ENCODE measurements at regions not wholly inside any gene's neighbourhood (a gene's known extent, or its start where the extent isn't known, plus 50 kb on each side); places are given as distances from the start of the nearest gene placed in this dataset.

- TF ChIP-seq CSDC2 (CRISPR knock-in tag; IDR thresholded peaks at IDR 0.05) (no peak), POU6F1 (CRISPR knock-in tag; IDR thresholded peaks at IDR 0.05; ENCODE audit: borderline replicate concordance, low read depth) (no peak), GLIS3 (CRISPR knock-in tag; IDR thresholded peaks at IDR 0.05) (no peak)
These were observed 117.5 kb upstream of the GAREM1 start (continued) for GRCh38 chr18:32588191-32588590.

- ATAC-seq = no peak
- TF ChIP-seq CSDC2 (CRISPR knock-in tag; IDR thresholded peaks at IDR 0.05) = no peak
- no peak for TF ChIP-seq BACH2 (CRISPR knock-in tag; IDR thresholded peaks at IDR 0.05; ENCODE audit: borderline replicate concordance)
- no peak for TF ChIP-seq ZFP3 (CRISPR knock-in tag; IDR thresholded peaks at IDR 0.05)
- no peak for TF ChIP-seq ISL1 (CRISPR knock-in tag; IDR thresholded peaks at IDR 0.05)
- TF ChIP-seq ZNF565 (CRISPR knock-in tag; conservative IDR thresholded peaks at IDR 0.05; ENCODE audit: low read depth) = no peak
- TF ChIP-seq POU6F1 (CRISPR knock-in tag; IDR thresholded peaks at IDR 0.05; ENCODE audit: borderline replicate concordance, low read depth) = no peak
- TF ChIP-seq TCF4 (CRISPR knock-in tag; IDR thresholded peaks at IDR 0.05; ENCODE audit: borderline replicate concordance) = no peak
- no peak for TF ChIP-seq ZC3H10 (CRISPR knock-in tag; IDR thresholded peaks at IDR 0.05)
- TF ChIP-seq TOX (CRISPR knock-in tag; IDR thresholded peaks at IDR 0.05; ENCODE audit: borderline replicate concordance) = no peak
- TF ChIP-seq, protein P1, sequence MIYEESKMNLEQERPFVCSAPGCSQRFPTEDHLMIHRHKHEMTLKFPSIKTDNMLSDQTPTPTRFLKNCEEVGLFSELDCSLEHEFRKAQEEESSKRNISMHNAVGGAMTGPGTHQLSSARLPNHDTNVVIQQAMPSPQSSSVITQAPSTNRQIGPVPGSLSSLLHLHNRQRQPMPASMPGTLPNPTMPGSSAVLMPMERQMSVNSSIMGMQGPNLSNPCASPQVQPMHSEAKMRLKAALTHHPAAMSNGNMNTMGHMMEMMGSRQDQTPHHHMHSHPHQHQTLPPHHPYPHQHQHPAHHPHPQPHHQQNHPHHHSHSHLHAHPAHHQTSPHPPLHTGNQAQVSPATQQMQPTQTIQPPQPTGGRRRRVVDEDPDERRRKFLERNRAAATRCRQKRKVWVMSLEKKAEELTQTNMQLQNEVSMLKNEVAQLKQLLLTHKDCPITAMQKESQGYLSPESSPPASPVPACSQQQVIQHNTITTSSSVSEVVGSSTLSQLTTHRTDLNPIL (CRISPR knock-in tag; IDR thresholded peaks at IDR 0.05; ENCODE audit: low read depth) = no peak
- TF ChIP-seq ZNF70 (CRISPR knock-in tag; IDR thresholded peaks at IDR 0.05) = no peak
- TF ChIP-seq, protein P2, sequence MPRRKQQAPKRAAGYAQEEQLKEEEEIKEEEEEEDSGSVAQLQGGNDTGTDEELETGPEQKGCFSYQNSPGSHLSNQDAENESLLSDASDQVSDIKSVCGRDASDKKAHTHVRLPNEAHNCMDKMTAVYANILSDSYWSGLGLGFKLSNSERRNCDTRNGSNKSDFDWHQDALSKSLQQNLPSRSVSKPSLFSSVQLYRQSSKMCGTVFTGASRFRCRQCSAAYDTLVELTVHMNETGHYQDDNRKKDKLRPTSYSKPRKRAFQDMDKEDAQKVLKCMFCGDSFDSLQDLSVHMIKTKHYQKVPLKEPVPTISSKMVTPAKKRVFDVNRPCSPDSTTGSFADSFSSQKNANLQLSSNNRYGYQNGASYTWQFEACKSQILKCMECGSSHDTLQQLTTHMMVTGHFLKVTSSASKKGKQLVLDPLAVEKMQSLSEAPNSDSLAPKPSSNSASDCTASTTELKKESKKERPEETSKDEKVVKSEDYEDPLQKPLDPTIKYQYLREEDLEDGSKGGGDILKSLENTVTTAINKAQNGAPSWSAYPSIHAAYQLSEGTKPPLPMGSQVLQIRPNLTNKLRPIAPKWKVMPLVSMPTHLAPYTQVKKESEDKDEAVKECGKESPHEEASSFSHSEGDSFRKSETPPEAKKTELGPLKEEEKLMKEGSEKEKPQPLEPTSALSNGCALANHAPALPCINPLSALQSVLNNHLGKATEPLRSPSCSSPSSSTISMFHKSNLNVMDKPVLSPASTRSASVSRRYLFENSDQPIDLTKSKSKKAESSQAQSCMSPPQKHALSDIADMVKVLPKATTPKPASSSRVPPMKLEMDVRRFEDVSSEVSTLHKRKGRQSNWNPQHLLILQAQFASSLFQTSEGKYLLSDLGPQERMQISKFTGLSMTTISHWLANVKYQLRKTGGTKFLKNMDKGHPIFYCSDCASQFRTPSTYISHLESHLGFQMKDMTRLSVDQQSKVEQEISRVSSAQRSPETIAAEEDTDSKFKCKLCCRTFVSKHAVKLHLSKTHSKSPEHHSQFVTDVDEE (CRISPR knock-in tag; IDR thresholded peaks at IDR 0.05) = no peak
- TF ChIP-seq, protein P3, sequence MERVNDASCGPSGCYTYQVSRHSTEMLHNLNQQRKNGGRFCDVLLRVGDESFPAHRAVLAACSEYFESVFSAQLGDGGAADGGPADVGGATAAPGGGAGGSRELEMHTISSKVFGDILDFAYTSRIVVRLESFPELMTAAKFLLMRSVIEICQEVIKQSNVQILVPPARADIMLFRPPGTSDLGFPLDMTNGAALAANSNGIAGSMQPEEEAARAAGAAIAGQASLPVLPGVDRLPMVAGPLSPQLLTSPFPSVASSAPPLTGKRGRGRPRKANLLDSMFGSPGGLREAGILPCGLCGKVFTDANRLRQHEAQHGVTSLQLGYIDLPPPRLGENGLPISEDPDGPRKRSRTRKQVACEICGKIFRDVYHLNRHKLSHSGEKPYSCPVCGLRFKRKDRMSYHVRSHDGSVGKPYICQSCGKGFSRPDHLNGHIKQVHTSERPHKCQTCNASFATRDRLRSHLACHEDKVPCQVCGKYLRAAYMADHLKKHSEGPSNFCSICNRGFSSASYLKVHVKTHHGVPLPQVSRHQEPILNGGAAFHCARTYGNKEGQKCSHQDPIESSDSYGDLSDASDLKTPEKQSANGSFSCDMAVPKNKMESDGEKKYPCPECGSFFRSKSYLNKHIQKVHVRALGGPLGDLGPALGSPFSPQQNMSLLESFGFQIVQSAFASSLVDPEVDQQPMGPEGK (CRISPR knock-in tag; IDR thresholded peaks at IDR 0.05; ENCODE audit: borderline replicate concordance) = no peak
- no peak for TF ChIP-seq GLIS3 (CRISPR knock-in tag; IDR thresholded peaks at IDR 0.05)
- no peak for TF ChIP-seq ZFP30 (CRISPR knock-in tag; IDR thresholded peaks at IDR 0.05)
- TF ChIP-seq ARNTL (CRISPR knock-in tag; IDR thresholded peaks at IDR 0.05; ENCODE audit: borderline replicate concordance, low read depth) = no peak
- TF ChIP-seq SNAI2 (CRISPR knock-in tag; IDR thresholded peaks at IDR 0.05) = no peak
- TF ChIP-seq ESRRG (CRISPR knock-in tag; IDR thresholded peaks at IDR 0.05) = no peak
These were observed 112.7 kb upstream of the GAREM1 start for GRCh38 chr18:32583431-32583830.

- no peak for ATAC-seq
- TF ChIP-seq POU6F1 (CRISPR knock-in tag; IDR thresholded peaks at IDR 0.05; ENCODE audit: borderline replicate concordance, low read depth) = no peak
- TF ChIP-seq, protein P4, sequence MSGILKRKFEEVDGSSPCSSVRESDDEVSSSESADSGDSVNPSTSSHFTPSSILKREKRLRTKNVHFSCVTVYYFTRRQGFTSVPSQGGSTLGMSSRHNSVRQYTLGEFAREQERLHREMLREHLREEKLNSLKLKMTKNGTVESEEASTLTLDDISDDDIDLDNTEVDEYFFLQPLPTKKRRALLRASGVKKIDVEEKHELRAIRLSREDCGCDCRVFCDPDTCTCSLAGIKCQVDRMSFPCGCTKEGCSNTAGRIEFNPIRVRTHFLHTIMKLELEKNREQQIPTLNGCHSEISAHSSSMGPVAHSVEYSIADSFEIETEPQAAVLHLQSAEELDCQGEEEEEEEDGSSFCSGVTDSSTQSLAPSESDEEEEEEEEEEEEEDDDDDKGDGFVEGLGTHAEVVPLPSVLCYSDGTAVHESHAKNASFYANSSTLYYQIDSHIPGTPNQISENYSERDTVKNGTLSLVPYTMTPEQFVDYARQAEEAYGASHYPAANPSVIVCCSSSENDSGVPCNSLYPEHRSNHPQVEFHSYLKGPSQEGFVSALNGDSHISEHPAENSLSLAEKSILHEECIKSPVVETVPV (CRISPR knock-in tag; IDR thresholded peaks at IDR 0.05) = no peak
- TF ChIP-seq, protein P3 (CRISPR knock-in tag; IDR thresholded peaks at IDR 0.05; ENCODE audit: borderline replicate concordance) = no peak
- TF ChIP-seq ZNF70 (CRISPR knock-in tag; IDR thresholded peaks at IDR 0.05) = no peak
- no peak for TF ChIP-seq SNAI2 (CRISPR knock-in tag; IDR thresholded peaks at IDR 0.05)
- no peak for TF ChIP-seq ESRRG (CRISPR knock-in tag; IDR thresholded peaks at IDR 0.05)
- no peak for TF ChIP-seq OSR1 (CRISPR knock-in tag; IDR thresholded peaks at IDR 0.05)
- no peak for TF ChIP-seq TCF4 (CRISPR knock-in tag; IDR thresholded peaks at IDR 0.05; ENCODE audit: borderline replicate concordance)
- no peak for TF ChIP-seq ISL1 (CRISPR knock-in tag; IDR thresholded peaks at IDR 0.05)
- TF ChIP-seq ZNF565 (CRISPR knock-in tag; conservative IDR thresholded peaks at IDR 0.05; ENCODE audit: low read depth) = no peak
- no peak for TF ChIP-seq CSDC2 (CRISPR knock-in tag; IDR thresholded peaks at IDR 0.05)
- TF ChIP-seq, protein P1 (CRISPR knock-in tag; IDR thresholded peaks at IDR 0.05; ENCODE audit: low read depth) = no peak
- no peak for TF ChIP-seq RARB (CRISPR knock-in tag; IDR thresholded peaks at IDR 0.05)
These were observed 111.8 kb upstream of the GAREM1 start for GRCh38 chr18:32582455-32582854.

Measured in SK-N-SH treated with all-trans-retinoic acid at 6 μM for 48 hours (cell line).